ENCODE measurements at regions not wholly inside any gene's neighbourhood (a gene's known extent, or its start where the extent isn't known, plus 50 kb on each side); places are given as distances from the start of the nearest gene placed in this dataset.

- no peak overlapping the region for H3K4me3 ChIP-seq (replicated peaks in 1 of 3; ENCODE audit: insufficient read depth in 1 of 3, low read depth in 1 of 3, low read length in 3 of 3)
- TF ChIP-seq JUN (IDR thresholded peaks at IDR 0.05; ENCODE audit: borderline replicate concordance, insufficient read depth, insufficient read length, low read depth) (no peak), GATA2 (IDR thresholded peaks at IDR 0.05; ENCODE audit: insufficient read depth, insufficient read length, low read depth, low read length) (no peak), FOS (IDR thresholded peaks at IDR 0.05; ENCODE audit: borderline replicate concordance, insufficient read depth, low read length) (no peak), CTCF (IDR thresholded peaks at IDR 0.05; ENCODE audit: extremely low read depth in 1 of 2, insufficient read depth in 1 of 2, low read depth in 1 of 2, low read length in 2 of 2) (no peak), POLR2AphosphoS5 (IDR thresholded peaks at IDR 0.05; ENCODE audit: insufficient read depth, low read depth, low read length) (no peak), MYC (IDR thresholded peaks at IDR 0.05; ENCODE audit: low read depth, low read length) (no peak), POLR2A (IDR thresholded peaks at IDR 0.05; ENCODE audit: low read depth, low read length) (no peak)
- H3K36me3 ChIP-seq (ENCODE audit: control insufficient read depth in 2 of 2, extremely low read depth in 1 of 2, insufficient read depth in 2 of 2, low read length in 2 of 2), result no peaks in the 10 kb centered on the region
- no peak overlapping the region for H3K4me2 ChIP-seq (ENCODE audit: insufficient read depth, low read length)
- no peak overlapping the region for H3K27ac ChIP-seq (ENCODE audit: insufficient read depth, low read depth, low read length)
- no peak for DNase-seq (ENCODE audit: low read depth, low spot score)
- POLR2A ChIA-PET, result no interaction called here
- H4K20me1 ChIP-seq (replicated peaks; ENCODE audit: control insufficient read depth, extremely low read depth, insufficient read depth, low read length), result no peaks in the 10 kb centered on the region
- no peaks in the 10 kb centered on the region for H3K4me1 ChIP-seq (ENCODE audit: control insufficient read depth, extremely low read depth, insufficient read depth, low read length)
- no peak overlapping the region for H3K9ac ChIP-seq (replicated peaks; ENCODE audit: extremely low read depth, insufficient read depth, low read length)
- FAIRE-seq, result no peak
- CTCF ChIA-PET, result interaction anchor here (1.2 kb wide), 1 partner anchor 16 kb away, joined by 4 read pairs; no protein-coding TSS in a partner anchor
- H2AFZ ChIP-seq (ENCODE audit: low read depth, low read length), result no peak overlapping the region
- dilution Hi-C loops (cut with MboI; ENCODE audit: extremely low pct_ligation_motif_present, low sequenced_read_pairs) (no loop called here), intact Hi-C loops (cut with micrococcal nuclease) (no loop called here)
- no peaks in the 10 kb centered on the region for H3K9me1 ChIP-seq (replicated peaks; ENCODE audit: control insufficient read depth, extremely low read depth, insufficient read depth, low read length)
- no peaks in the 10 kb centered on the region for H3K27me3 ChIP-seq (ENCODE audit: control insufficient read depth in 2 of 2, insufficient read depth in 2 of 2, low read length in 2 of 2)
- no peaks in the 10 kb centered on the region for H3K79me2 ChIP-seq (ENCODE audit: control insufficient read depth, insufficient read depth, low read length)
- no TSS peak for BruUV-seq (replicated peaks)
- no peaks in the 10 kb centered on the region for H3K9me3 ChIP-seq (replicated peaks; ENCODE audit: control insufficient read depth, insufficient read depth, low read length)
Observed at GRCh38 chr4:57443308-57443707, 333.1 kb upstream of the IGFBP7 start.

Data from endothelial cell of umbilical vein (primary cell).